H9 (cell line): ENCODE measurements at regions not wholly inside any gene's neighbourhood (a gene's known extent, or its start where the extent isn't known, plus 50 kb on each side); places are given as distances from the start of the nearest gene placed in this dataset.

Source experiments
- DNase-seq: peaks from one replicate; pipeline ENCODE4 v3.0.0-alpha.2; 2017
- H2AFZ ChIP-seq: one replicate; pipeline ENCODE4 v1.6.1; 2013; ENCODE audit warnings: mild to moderate bottlenecking, low read length, control low read depth, moderate library complexity
- H2AK5ac ChIP-seq: 2 replicates; pipeline ENCODE4 v1.6.1; 2013; ENCODE audit warnings: low read length, control low read depth, mixed read lengths; ENCODE audit not compliant: insufficient read length
- H2BK120ac ChIP-seq: one replicate; pipeline ENCODE4 v1.6.1; 2013; ENCODE audit warnings: low read depth, mild to moderate bottlenecking, low read length, control low read depth, inconsistent platforms; ENCODE audit not compliant: poor library complexity, severe bottlenecking
- H2BK12ac ChIP-seq: 2 replicates; pipeline ENCODE4 v1.6.1; 2013; ENCODE audit warnings: low read length, control low read depth, mixed read lengths, low read depth; ENCODE audit not compliant: insufficient read length
- H2BK15ac ChIP-seq: 2 replicates; pipeline ENCODE4 v1.6.1; 2013; ENCODE audit warnings: low read depth, low read length, control low read depth
- H2BK20ac ChIP-seq: one replicate; pipeline ENCODE4 v1.6.1; 2013; ENCODE audit warnings: low read depth, mild to moderate bottlenecking, low read length, control low read depth, inconsistent platforms; ENCODE audit not compliant: poor library complexity, severe bottlenecking
- H2BK5ac ChIP-seq: 2 replicates; pipeline ENCODE4 v1.6.1; 2013; ENCODE audit warnings: low read length, control low read depth, mixed read lengths; ENCODE audit not compliant: insufficient read length
- H3K14ac ChIP-seq: 2 replicates; pipeline ENCODE4 v1.6.1; 2013; ENCODE audit warnings: low read length, control low read depth; ENCODE audit not compliant: insufficient read depth
- H3K18ac ChIP-seq: 2 replicates; pipeline ENCODE4 v1.6.1; 2013; ENCODE audit warnings: low read depth, mild to moderate bottlenecking, mixed read lengths, low read length, control low read depth; ENCODE audit not compliant: insufficient read length
- H3K23ac ChIP-seq: 2 replicates; pipeline ENCODE4 v1.6.1; 2013; ENCODE audit warnings: low read length, control low read depth, mixed read lengths, low read depth; ENCODE audit not compliant: insufficient read length
- H3K23me2 ChIP-seq: 2 replicates; pipeline ENCODE4 v1.6.1; 2013; ENCODE audit warnings: low read depth, mild to moderate bottlenecking, mixed read lengths, low read length, control low read depth; ENCODE audit not compliant: insufficient read length, poor library complexity, severe bottlenecking
- H3K27ac ChIP-seq: 2 replicates; pipeline ENCODE4 v1.5.1; 2013; ENCODE audit warnings: low read length, control low read depth, mixed read lengths, low read depth; ENCODE audit not compliant: insufficient read length
- H3K27me3 ChIP-seq: 2 replicates; pipeline ENCODE4 v1.6.1; 2013; ENCODE audit warnings: low read length, control low read depth, inconsistent platforms; ENCODE audit not compliant: insufficient read depth
- H3K4ac ChIP-seq: 2 replicates; pipeline ENCODE4 v1.6.1; 2013; ENCODE audit warnings: low read depth, mild to moderate bottlenecking, control low read depth, inconsistent platforms, low read length, moderate library complexity
- H3K4me1 ChIP-seq: 2 replicates; pipeline ENCODE4 v1.6.1; 2013; ENCODE audit warnings: low read length, control low read depth, inconsistent platforms; ENCODE audit not compliant: insufficient read depth
- H3K4me2 ChIP-seq: 2 replicates; pipeline ENCODE4 v1.6.1; 2013; ENCODE audit warnings: low read length, control low read depth, mixed read lengths; ENCODE audit not compliant: insufficient read length, insufficient read depth
- H3K56ac ChIP-seq: 2 replicates; pipeline ENCODE4 v1.6.1; 2013; ENCODE audit warnings: low read depth, mild to moderate bottlenecking, mixed read lengths, low read length, control low read depth; ENCODE audit not compliant: insufficient read length
- H3K79me1 ChIP-seq: 2 replicates; pipeline ENCODE4 v1.6.1; 2013; ENCODE audit warnings: low read depth, mild to moderate bottlenecking, moderate library complexity, low read length, control low read depth, inconsistent platforms; ENCODE audit not compliant: insufficient read depth, poor library complexity, severe bottlenecking
- H3K79me2 ChIP-seq: 2 replicates; pipeline ENCODE4 v1.6.1; 2013; ENCODE audit warnings: low read length, control low read depth, inconsistent platforms; ENCODE audit not compliant: insufficient read depth
- H3K9ac ChIP-seq: 2 replicates; pipeline ENCODE4 v1.6.1; 2013; ENCODE audit warnings: low read length, control low read depth, mixed read lengths; ENCODE audit not compliant: insufficient read length; ENCODE audit errors: extremely low read depth
- H3K9me3 ChIP-seq: one replicate; pipeline ENCODE4 v1.6.1; 2013; ENCODE audit warnings: low read depth, low read length, inconsistent platforms; ENCODE audit not compliant: control insufficient read depth
- H3T11ph ChIP-seq: one replicate; pipeline ENCODE4 v1.6.1; 2013; ENCODE audit warnings: mild to moderate bottlenecking, low read length, control low read depth, inconsistent platforms
- H4K20me1 ChIP-seq: one replicate; pipeline ENCODE4 v1.6.1; 2013; ENCODE audit not compliant: control insufficient read depth, insufficient read length, insufficient read depth
- H4K5ac ChIP-seq: 2 replicates; pipeline ENCODE4 v1.6.1; 2013; ENCODE audit warnings: low read depth, mild to moderate bottlenecking, mixed read lengths, low read length, control low read depth; ENCODE audit not compliant: insufficient read length
- H4K8ac ChIP-seq: replicated peaks from 2 replicates; pipeline ENCODE4 v1.6.1; 2013; ENCODE audit warnings: low read length, control low read depth, mixed read lengths, low read depth; ENCODE audit not compliant: insufficient read length
- H4K91ac ChIP-seq: 2 replicates; pipeline ENCODE4 v1.6.1; 2013; ENCODE audit warnings: low read depth, mild to moderate bottlenecking, moderate library complexity, mixed read lengths, low read length, control low read depth; ENCODE audit not compliant: insufficient read length
- H3K27ac Mint-ChIP-seq, 3 experiments: 2 replicates in 2 of 3; 3 replicates in 1 of 3; pipeline ENCODE4 v1.8.0; 2020 to 2021; ENCODE audit warnings: mixed read lengths in 3 of 3, mild to moderate bottlenecking in 1 of 3, moderate library complexity in 1 of 3
- H3K27me3 Mint-ChIP-seq: 2 replicates; pipeline ENCODE4 v1.8.0; 2021; ENCODE audit warnings: low read depth, mild to moderate bottlenecking, moderate library complexity, mixed read lengths
- H3K36me3 Mint-ChIP-seq, 3 experiments: 2 replicates in 2 of 3; 3 replicates in 1 of 3; pipeline ENCODE4 v1.8.0; 2020 to 2021; ENCODE audit warnings: low read depth in 3 of 3, mixed read lengths in 3 of 3; ENCODE audit not compliant: insufficient read depth in 1 of 3
- H3K4me1 Mint-ChIP-seq, 2 experiments: 2 replicates each; pipeline ENCODE4 v1.8.0; 2020; ENCODE audit warnings: mixed read lengths in 2 of 2
- H3K4me3 Mint-ChIP-seq, 2 experiments: 2 replicates in 1 of 2; 3 replicates in 1 of 2; pipeline ENCODE4 v1.8.0; 2020 to 2021; ENCODE audit warnings: mild to moderate bottlenecking in 2 of 2, mixed read lengths in 2 of 2, moderate library complexity in 1 of 2
- H3K9me3 Mint-ChIP-seq, 2 experiments: 2 replicates in 1 of 2; 3 replicates in 1 of 2; pipeline ENCODE4 v1.8.0; 2020; ENCODE audit warnings: mild to moderate bottlenecking in 2 of 2, mixed read lengths in 2 of 2, moderate library complexity in 1 of 2
- CTCF ChIP-seq: fragments of 200-600 bp; sonication (generic); conservative IDR thresholded peaks from 3 replicates; pipeline ENCODE4 v1.8.0; 2021; ENCODE audit warnings: antibody characterized with exemption, mild to moderate bottlenecking
- WGBS: extraction: QIAGEN DNeasy Blood & Tissue Kit; methylation state at CpG from one replicate; pipeline ENCODE4 v1.1.7; 2013; ENCODE audit warnings: missing lambda C conversion rate, low lambda C conversion rate, mixed read lengths; ENCODE audit not compliant: insufficient read length; ENCODE audit errors: extremely low coverage; 5-methylcytosine and 5-hydroxymethylcytosine counted together

GRCh38 chr7:54469740-54470139, 72.4 kb upstream of the VSTM2A start:
- Histone ChIP-seq H3K79me1 (no peaks in the 10 kb centered on the region), H2BK5ac (no peak overlapping the region), H3K56ac (no peak overlapping the region), H3K4me2 (no peak overlapping the region), H3K4me1 (no peaks in the 10 kb centered on the region), H3K9me3 (no peaks in the 10 kb centered on the region), H4K5ac (no peak overlapping the region), H3K27me3 (no peaks in the 10 kb centered on the region), H3K4ac (no peak overlapping the region), H3K27ac (no peak overlapping the region), H4K8ac (no peak overlapping the region), H3K14ac (no peak overlapping the region), H3K18ac (no peak overlapping the region), H3K79me2 (no peaks in the 10 kb centered on the region), H2BK15ac (no peak overlapping the region), H3K23me2 (no peaks in the 10 kb centered on the region), H3T11ph (no peak overlapping the region), H3K23ac (no peak overlapping the region), H2AFZ (no peak overlapping the region), H3K9ac (no peak overlapping the region), H2BK12ac (no peak overlapping the region), H2AK5ac (no peak overlapping the region), H4K91ac (no peak overlapping the region), H4K20me1 (no peaks in the 10 kb centered on the region), H2BK120ac (no peak overlapping the region), H2BK20ac (no peak overlapping the region)
- no CpG with 5 or more reads among the region's 10 CpGs for WGBS
- Mint-ChIP-seq H3K27me3 (no peaks in the 10 kb centered on the region), H3K9me3 (peaks cover 0 to 16% of the 10 kb centered on the region in 2 experiments; a peak in 4 of 5 replicates), H3K4me1 (no peaks in the 10 kb centered on the region), H3K36me3 (peaks cover 0 to 8% (median 6%) of the 10 kb centered on the region in 3 experiments; a peak in 4 of 7 replicates), H3K4me3 (no peak overlapping the region), H3K27ac (no peak overlapping the region)
- no peak for DNase-seq
- no peak for TF ChIP-seq CTCF
